NCI-H2029 (cell line): ENCODE measurements at regions not wholly inside any gene's neighbourhood (a gene's known extent, or its start where the extent isn't known, plus 50 kb on each side); places are given as distances from the start of the nearest gene placed in this dataset.
A peak's percentile ranks its signal among the peaks of the same experiment; 100 is the strongest.
"Not testable (repeated sequence)": the region's sequence is repeated elsewhere in the genome, so short reads cannot be mapped to it uniquely, and the experiment has no call there.

Source experiments
- DNase-seq: peaks from one replicate; lab custom pipeline; 2025; lab: John Stamatoyannopoulos, UW

GRCh38 chr12:105641749-105642148, 311.3 kb downstream of the C12orf75 start:
- DNase-seq, result no peak

- no peak for DNase-seq
Observed at GRCh38 chr12:105644770-105645169, 314.3 kb downstream of the C12orf75 start.

GRCh38 chr12:105654606-105655005, 324.1 kb downstream of the C12orf75 start:
- no peak for DNase-seq

- DNase-seq, result no peak
Observed at GRCh38 chr12:105658389-105658788, 327.9 kb downstream of the C12orf75 start.

- no peak for DNase-seq
Observed at GRCh38 chr12:105659355-105660075, 329.0 kb downstream of the C12orf75 start.

- not testable (repeated sequence) for DNase-seq
Observed at GRCh38 chr12:105664765-105665164, 334.3 kb downstream of the C12orf75 start.

GRCh38 chr12:105665366-105665765, 334.9 kb downstream of the C12orf75 start:
- DNase-seq, result no peak

- no peak for DNase-seq
Observed at GRCh38 chr12:105667973-105668743, 337.7 kb downstream of the C12orf75 start.

- DNase-seq, result no peak
Observed at GRCh38 chr12:105670672-105671071, 340.2 kb downstream of the C12orf75 start.

- DNase-seq, result no peak
Observed at GRCh38 chr12:105671720-105672119, 341.2 kb downstream of the C12orf75 start.

GRCh38 chr12:105672121-105672975, 341.9 kb downstream of the C12orf75 start:
- DNase-seq, result no peak

GRCh38 chr12:105674871-105675699, 344.6 kb downstream of the C12orf75 start:
- DNase-seq, result no peak

GRCh38 chr12:105676694-105677093, 346.2 kb downstream of the C12orf75 start:
- peak; percentile 59 for DNase-seq

- no peak for DNase-seq
Observed at GRCh38 chr12:105677672-105678071, 347.2 kb downstream of the C12orf75 start.

GRCh38 chr12:105679982-105680381, 349.5 kb downstream of the C12orf75 start:
- DNase-seq, result no peak

- no peak for DNase-seq
Observed at GRCh38 chr12:105681341-105681740, 350.9 kb downstream of the C12orf75 start.

GRCh38 chr12:105682821-105683220, 352.3 kb downstream of the C12orf75 start:
- DNase-seq, result not testable (repeated sequence)

GRCh38 chr12:105683836-105684235, 353.3 kb downstream of the C12orf75 start:
- DNase-seq, result not testable (repeated sequence)

GRCh38 chr12:105698075-105698474, 367.6 kb downstream of the C12orf75 start:
- no peak for DNase-seq

GRCh38 chr12:105699209-105699608, 368.7 kb downstream of the C12orf75 start:
- no peak for DNase-seq

GRCh38 chr12:105704787-105705186, 374.3 kb downstream of the C12orf75 start:
- peak; percentile 46 for DNase-seq
